ENCODE measurements at regions not wholly inside any gene's neighbourhood (a gene's known extent, or its start where the extent isn't known, plus 50 kb on each side); places are given as distances from the start of the nearest gene placed in this dataset.

DNA sequence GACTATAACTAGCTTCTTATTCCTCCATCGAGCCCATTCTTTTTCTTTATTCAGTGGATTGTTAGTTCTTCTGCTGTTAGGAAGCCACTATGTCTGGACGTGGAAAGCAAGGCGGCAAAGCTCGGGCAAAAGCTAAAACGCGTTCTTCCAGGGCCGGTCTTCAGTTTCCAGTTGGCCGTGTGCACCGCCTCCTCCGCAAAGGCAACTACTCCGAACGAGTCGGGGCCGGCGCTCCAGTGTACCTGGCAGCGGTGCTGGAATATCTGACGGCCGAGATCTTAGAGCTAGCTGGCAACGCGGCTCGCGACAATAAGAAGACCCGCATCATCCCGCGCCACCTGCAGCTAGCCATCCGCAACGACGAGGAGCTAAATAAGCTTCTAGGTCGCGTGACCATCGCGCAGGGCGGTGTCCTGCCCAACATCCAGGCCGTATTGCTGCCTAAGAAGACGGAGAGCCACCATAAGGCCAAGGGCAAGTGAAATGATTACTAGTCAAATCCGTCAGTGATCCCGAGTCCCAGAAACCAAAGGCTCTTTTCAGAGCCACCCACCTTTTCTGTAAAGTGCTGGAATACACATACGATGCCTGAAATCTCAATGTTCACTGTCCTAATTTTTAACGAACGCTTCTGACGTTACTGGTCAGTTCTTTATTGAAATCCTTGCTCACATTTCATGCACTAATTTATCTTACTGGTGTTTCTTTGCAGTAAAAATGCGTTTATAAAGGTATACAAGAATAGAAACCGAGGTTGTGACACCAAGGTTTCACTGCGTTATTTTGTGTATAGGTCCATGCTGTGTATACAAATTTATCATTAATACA, 129.9 kb downstream of the HFE start:
- no peak for DNase-seq

DNA sequence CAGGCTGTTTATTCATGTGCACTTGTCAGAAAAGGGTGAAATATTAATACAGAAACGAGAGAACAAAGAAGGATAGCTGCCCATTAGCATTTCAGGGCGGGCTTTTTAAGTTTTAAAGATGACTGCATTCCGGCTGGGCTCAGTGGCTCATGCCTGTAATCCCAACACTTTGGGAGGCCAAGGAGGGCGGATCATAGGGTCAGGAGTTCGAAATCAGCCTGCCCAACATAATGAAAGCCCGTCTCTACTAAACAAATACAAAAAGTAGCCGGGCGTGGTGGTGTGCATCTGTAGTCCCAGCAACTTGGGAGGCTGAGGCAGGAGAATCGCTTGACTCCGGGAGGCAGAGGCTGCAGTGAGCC, 130.5 kb downstream of the HFE start:
- no peak for DNase-seq

DNA sequence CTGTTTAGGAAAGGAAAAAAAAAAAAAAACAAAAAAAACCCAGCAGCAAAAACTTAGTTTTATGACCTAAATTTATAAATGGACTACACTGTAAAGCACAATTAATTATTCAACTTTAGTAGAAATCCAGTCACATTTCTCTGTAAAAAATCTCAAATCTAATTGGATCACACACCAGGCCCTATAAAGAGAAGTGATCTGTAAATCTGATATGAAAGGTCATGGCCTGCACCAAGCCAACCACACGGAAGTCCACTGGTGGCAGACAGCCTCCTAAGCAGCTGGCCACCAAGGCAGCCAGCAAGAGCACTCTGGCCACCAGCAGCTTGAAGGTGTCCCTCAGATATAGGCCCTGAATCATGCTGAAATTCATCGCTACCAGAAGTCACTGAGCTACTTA, 131.6 kb downstream of the HFE start:
- no peak for DNase-seq

DNA sequence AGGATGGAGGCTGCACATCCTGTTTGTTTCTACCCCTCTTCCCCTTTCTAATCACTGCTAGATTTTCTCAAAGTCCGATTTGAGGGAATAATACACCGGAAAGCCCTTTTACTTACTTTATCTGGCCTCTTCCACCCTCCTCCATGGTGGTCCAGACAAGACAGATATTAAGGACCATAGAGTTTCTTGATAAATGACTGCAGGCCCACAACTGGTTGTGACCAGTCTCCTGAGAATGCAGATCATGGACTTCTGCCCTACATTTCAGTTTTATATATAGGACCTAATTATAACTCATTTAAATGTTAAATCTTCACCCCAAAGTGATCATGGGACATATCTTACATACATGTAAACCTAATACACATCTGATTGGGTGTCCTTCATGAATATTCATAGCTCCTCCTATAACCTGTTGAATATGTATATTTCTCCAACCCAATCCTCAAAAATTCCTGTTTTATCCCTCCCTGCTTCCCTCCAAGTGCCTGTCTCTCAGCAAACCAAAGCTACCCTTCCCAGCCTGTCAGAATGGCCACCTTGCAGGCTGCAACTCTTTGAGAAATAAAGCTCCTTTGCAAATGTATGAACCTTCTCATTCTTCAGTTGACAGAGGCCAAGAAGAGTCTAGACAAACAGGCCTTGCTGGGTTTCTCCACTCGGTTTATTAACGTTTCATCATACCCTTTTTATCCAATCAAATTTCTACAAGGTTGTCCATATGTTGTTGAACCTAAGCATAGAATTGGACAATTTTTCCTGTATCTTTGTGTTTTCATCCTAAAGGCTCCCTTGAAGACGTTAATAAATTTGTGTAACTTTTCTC, 133.1 kb downstream of the HFE start:
- DNase-seq = no peak

DNA sequence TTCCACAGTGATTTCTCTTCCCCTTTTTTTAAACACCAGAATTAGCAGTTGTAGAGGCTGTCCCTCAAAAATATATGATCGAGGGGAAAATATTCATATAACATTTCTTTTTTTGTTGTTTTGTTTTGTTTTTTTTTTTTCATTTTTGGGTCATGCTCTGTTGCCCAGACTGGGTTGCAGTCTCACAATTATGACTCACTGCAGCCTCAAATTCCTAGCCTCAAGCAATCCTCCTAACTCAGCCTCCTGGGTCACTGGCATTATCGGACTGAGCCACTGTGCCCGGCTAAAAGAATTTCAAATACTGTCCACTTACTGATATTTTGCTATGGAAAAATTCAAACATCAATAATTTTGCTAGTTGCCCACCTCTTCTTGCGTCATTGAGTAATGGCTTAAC, 134.0 kb downstream of the HFE start:
- DNase-seq = no peak

DNA sequence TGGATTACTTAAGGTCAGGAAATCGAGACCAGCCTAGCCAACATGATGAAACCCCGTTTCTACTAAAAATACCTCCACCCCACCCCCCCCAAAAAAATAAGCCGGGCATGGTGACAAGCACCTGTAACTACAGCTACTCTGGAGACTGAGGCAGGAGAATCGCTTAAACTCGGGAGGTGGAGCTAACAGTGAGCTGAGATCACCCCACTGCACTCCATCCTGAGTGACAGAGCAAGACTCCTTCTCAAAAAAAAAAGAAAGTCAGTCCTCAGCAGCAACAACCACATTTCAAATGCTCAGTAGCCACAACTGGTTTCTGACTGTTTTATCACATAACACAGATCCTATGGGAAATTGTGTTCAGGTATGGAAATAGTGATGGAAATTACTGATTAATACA, 135.3 kb downstream of the HFE start:
- DNase-seq = no peak

DNA sequence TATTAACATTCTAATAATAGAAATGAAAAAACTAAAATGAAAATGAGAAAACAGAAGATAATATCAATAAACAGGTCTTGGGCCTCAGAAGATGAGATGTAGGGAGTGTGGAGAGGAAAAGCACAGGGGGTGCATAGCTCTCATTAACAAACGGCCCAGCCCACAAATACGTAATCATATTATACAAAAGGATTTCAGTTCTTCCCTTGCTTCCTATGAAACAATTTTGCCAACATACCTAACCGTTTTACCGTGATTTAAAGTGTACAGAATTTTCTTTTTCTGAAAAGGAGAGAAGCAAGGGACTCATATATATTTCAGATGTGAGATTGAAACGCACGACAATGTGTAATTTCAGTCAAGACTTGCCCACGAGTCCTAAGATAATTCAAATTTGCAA, 136.0 kb downstream of the HFE start:
- no peak for DNase-seq

DNA sequence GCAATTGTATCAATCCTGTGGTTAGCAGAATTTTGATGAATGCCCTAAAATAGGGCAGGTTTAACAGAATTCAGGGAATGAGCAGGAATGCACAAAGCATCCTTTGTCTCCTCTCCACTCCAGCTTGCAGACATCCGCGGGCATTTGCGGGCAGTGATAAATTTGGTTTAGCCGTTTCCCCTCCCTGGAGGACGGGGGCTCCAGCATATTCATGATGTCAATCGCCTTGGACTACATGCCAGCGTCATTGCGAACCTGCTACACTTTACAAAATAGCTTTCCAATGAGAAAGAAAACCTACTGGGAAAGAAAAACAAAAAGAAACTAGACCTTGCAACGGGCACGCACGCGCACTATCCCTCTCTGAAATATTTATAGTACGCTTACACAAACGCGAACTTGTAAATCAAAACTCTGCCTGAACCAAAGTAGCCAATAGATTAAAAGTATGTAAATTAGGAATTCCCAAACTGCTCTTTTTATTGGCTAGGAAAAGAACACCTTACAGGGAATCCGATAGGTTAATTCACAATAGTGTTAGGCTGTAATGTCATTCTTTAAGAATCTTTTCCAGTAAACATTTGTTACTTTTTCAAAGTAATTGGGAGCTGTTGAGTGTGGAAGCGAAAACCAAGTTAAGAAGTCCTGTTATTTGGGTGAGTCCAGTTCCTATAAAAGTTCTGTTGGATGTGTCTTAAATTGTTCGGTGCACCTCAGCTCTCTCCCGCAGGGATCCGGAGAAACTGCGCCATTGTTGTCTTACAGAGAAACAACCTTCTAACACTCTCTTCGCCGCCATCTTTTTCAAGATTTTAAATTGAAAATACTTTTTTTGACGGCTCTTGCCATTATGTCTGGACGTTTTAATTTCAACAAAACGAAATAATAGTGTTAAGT, 136.7 kb downstream of the HFE start:
- no peak for DNase-seq

DNA sequence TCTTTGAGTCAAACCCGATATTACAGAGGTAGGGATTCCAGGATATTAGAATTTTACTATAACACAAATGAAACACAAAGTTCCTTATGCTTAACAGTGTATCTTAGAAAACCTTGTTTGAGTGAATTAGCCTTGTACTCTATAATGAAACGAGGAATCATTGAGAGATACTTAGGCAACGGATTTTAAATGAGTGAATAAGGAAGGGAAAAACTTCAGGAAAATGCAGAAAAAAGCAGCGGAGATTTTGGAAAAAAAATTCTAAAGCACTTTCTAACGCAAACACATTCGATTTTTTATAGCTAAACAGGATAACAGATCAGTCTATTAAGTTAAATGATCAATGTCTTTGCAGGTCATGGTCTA, 137.3 kb downstream of the HFE start:
- no peak for DNase-seq

DNA sequence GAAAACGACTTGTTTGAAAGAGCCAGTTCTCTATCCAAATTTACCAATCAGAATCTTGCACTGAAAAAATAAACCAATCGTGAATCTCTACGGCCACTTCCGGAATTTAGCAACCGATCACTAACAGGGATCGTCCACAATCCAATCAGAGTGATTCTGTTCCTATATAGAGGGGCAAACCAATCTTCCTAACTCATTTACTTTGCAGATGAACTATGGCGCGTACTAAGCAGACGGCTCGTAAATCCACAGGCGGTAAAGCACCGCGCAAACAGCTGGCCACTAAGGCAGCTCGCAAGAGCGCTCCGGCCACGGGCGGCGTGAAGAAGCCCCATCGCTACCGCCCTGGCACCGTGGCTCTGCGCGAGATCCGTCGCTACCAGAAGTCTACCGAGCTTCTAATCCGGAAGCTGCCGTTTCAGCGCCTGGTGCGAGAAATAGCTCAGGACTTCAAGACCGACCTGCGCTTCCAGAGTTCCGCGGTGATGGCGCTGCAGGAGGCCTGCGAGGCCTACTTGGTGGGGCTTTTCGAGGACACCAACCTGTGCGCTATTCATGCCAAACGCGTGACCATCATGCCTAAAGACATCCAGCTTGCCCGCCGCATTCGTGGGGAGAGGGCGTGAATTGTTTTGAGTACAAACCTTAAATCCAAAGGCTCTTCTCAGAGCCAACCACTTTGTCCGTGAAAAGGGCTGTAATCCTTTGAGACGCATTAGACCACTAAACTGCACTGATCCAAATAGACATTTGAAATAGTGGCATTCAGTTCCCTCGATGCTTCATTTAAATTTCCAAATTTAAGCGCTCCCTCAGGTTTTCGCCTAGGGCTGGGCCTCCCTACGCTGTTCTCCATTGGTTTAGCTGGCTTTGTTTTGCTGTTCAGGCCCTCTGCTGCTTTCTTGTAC, 138.0 kb downstream of the HFE start:
- DNase-seq = no peak

DNA sequence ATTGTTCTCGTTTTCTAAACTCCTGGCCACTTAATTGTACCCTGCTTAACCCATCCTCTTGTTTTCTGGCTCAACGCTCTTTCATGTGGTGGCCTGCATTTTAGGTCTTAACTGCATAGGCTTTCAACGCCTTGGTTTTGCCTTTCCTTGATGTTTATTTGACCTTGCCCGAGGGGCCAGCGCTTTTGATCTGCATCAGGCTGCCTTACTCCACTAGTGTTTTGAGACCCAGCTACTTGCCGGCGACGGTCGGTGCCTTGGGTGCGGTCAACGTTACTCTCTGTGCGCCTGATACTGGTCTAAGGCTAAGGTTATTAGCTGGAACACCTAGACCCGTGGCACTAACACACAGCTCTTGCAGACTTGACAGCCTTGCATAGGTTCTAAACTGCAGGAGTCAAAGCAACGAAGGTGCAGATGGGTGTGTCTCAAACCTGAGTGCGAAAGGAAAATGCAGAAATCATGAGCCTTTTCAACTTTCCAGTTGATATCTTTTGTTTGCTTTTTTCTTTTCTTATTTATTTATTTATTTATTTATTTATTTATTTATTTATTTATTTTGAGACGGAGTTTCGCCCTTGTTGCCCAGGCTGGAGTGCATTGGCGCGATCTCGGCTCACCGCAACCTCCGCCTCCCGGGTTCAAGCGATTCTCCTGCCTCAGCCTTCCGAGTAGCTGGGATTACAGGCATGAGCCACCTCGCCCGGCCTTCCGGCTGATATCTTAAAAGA, 138.8 kb downstream of the HFE start:
- no peak for DNase-seq

DNA sequence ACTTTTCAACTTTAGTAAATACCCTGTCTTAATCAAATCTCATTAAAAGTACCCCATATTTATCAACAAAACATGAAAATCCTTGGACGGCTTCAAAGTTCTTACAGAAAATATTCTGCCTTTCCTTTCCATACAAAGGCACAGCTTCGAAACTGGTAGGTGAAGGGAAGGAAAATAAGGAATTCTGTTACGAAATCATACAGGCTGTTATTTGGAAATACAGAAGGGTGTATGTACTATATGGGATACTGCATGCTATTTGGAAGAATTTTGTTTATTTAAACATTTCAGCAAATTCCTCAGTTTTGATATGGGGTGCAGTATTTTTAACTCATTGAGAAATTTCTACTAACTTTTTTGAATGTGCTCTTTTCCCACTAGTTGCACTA, 138.4 kb upstream of the BTN3A2 start:
- no peak for DNase-seq

DNA sequence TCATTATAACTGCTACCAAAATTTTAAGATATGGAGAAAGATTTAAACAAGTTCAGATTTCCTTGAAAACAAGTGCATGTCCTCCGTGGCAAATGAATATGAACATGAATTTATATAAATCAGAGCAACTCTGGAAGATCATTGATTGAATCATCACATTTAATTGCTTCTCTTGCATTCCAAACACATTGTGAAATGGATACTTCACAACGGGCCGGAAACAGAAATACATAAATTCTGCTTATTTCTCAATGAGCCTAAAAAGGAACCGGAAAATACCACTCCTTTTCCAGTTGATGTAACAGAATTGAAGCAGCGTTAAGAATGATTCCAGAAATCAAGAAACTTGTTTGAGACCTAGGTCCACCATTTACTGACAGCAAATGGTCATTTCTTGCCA, 134.6 kb upstream of the BTN3A2 start:
- no peak for DNase-seq

DNA sequence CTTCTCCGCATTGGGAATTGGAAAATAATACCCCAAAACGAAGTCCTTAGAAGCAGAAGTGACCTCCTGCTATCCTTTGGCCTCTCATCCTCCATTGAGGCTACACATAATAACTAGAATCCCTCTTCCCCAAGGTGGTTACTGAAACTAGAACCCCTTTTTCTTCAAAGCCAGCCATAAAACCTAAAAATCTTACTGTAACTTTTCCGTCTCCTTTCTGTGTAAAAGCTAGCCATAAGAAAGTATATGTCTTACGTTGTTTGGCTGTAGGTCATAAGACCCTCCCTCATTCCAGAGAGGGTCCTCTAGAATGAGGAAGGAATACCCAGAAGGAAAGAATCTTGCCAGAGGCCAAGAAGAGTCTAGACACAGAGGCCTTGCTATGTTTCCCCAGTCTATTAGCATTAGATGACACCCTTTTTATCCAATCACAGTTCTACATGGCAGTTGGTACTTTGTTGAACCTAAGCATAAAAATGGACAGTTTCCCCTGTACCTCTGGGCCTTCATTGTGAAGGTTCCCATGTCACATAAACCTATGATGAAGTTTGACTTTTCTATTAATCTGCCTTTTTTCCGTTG, 133.9 kb upstream of the BTN3A2 start:
- DNase-seq = no peak

DNA sequence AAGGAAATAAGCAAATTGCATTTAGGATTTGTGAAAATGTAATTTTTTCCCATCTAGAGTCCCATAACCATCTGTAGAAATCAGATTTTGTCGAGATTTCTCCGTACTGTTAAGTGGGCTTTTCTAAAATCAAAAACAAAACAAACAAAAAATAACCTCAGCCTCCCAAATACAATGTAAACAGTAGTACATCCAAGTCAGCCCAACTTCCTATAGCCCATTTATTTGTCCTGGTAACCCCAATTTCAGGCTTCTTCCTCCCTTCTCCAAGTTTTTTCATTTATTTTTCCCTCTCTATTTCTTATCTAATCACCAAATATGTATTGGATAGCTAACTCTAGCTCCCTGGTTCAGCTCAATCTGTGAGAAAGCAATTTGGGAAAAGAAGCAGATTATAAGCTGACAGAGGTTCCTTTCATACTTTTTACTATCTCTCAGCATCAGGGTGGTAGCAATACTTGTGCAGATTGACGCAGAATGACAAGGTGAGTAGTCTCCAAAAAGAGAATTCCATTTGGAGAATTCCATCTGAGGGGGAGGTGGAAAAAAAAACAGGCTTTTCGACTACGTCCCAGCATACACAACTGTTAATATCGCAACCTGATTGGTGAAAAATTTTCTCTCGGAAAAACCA, 132.6 kb upstream of the BTN3A2 start:
- DNase-seq = no peak

DNA sequence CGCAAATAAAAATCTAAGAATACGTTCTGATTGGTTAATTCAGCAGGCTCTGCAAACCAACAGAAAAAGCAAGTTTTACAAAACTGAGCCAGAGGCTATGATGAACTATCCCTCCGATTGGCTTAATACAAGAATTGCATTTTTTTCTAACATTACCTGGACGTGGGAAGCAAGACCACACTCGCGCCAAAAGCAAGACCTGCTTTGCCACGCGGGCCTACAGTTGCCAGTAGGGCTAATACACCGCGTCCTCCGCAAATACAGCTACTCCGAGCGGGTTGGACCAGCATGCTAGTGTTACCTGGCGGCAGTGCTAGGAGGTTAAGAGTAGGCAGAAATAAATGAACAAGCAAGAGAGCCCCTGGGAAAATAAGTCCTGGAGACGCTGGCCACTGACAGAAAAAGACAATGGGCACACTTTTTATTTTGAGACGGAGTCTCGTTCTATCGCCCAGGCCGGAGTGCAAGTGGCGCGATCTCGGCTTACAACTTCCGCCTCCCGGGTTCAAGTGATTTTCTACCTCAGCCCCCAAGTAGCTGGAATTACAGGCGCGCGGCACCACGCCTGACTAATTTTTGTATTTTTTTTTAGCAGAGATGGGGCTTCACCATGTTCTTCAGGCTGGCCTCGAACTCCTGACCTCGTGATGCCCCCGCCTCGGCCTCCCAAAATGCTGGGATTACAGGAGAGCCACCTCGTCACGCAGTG, 131.9 kb upstream of the BTN3A2 start:
- no peak for DNase-seq

DNA sequence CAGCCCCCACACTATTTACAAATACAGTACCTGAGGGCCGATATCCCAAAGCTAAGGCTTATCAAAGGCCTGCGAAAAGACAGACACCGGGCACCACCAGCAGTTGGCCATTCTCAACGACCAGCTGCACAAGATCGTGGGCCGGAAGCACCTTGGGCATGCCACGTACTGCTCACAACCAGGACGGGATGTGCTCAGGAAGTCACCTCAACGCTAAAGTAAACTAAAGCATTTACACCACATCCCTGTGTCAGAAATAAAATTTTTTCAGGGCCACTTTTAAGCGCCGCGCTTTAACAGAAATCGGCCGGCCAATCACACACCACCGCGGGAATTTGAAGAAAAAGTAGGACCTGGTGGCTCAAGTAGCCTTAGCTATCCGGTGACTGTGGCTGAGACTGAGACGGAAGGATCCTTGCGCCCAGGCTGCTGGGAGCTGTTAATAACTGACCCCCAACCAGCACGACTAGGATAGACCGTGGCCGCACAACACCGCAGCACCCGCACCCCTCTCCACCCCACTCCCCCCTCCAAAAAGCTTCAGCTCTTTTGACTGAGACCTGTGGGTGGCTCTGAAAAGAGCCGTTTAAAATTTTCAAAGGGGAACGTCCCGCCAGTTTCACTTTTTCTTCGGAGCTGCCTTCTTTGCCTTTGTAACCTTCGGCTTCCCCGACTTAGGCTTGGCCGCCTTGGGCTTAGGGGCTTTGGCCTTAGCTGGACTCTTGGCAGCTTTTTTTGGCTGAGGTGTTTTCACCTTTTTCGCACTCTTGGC, 131.2 kb upstream of the BTN3A2 start:
- DNase-seq = no peak

DNA sequence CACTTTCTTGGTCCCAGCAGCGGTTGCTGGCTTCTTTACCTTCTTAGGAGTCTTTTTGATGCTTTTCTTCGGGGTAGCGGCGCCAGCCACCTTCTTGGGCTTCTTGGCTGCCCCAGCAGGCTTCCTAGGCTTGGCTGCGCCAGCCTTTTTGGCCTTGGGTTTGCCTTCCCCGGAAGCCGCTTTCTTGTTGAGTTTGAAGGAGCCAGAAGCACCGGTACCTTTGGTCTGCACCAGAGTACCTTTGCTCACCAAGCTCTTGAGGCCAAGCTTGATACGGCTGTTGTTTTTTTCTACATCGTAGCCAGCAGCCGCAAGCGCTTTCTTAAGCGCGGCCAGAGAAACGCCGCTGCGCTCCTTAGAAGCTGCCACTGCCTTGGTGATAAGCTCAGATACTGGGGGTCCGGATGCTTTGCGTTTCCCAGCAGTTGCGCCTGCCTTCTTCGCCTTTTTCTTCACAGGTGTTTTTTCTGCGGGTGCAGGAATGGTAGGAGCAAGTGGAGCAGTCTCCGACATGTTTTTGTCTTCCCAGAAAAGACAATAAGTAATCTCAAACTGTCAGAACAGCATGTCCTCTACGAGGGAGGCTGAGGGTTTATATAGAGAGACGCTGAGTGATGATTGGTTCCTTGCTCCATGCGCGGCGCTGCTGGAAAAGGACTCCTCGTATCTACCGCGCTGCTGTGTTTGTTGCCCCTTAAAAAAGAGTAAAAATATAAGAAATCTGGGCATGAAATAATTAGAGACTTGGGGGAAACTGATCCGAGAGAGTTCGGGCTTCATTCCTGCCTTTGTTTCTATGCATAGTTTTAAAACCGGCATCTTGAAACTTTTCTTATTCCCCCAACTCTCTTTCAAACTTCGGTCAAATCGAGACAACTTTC, 130.3 kb upstream of the BTN3A2 start:
- DNase-seq = no peak

Data from NCI-H1930 (cell line).